ENCODE measurements at regions not wholly inside any gene's neighbourhood (a gene's known extent, or its start where the extent isn't known, plus 50 kb on each side); places are given as distances from the start of the nearest gene placed in this dataset.

DNA sequence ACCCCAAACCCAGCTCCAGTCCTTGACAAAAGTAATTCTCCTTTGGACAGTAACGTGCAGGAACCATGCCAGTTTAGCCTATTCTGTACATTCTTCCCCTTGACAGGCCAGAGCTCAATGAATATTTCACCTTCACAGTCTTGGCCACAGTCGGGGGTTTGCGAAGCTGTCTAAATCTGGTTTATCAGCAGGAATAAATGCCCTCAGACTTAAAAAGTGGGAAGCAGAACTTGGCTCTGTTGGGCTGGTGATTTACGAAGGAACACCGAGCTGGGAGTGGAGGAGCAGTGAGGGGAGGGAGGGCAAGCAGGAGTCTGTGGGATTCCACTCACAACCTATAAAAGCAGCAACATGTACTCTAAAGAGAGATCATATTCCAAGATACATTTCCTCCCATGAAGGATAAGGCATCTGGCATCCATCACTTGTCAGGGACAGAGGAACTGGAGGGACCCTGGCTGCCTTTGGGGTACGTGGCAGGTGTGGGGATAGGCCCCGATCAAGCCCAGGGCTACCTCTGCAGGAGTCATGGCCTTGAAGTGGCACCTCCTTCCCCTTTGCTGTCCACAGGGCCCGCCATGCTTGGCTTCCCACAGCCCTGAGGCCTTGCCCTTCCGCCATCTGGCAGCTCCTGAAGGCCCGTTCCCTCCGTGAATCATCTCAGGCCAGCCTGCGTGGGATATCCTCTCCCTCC is 154.3 kb downstream of the ADAMTS15 start:
- TF ChIP-seq, protein P1, sequence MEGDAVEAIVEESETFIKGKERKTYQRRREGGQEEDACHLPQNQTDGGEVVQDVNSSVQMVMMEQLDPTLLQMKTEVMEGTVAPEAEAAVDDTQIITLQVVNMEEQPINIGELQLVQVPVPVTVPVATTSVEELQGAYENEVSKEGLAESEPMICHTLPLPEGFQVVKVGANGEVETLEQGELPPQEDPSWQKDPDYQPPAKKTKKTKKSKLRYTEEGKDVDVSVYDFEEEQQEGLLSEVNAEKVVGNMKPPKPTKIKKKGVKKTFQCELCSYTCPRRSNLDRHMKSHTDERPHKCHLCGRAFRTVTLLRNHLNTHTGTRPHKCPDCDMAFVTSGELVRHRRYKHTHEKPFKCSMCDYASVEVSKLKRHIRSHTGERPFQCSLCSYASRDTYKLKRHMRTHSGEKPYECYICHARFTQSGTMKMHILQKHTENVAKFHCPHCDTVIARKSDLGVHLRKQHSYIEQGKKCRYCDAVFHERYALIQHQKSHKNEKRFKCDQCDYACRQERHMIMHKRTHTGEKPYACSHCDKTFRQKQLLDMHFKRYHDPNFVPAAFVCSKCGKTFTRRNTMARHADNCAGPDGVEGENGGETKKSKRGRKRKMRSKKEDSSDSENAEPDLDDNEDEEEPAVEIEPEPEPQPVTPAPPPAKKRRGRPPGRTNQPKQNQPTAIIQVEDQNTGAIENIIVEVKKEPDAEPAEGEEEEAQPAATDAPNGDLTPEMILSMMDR (IDR thresholded peaks at IDR 0.05), result no peak
- no peak for TF ChIP-seq POLR2A (IDR thresholded peaks at IDR 0.05)
